Activated CD4-positive, alpha-beta T cell treated with anti-CD3 and anti-CD28 coated beads, Interleukin-2, amount 50 U/mL, for 1 hour (primary cell): ENCODE measurements at regions not wholly inside any gene's neighbourhood (a gene's known extent, or its start where the extent isn't known, plus 50 kb on each side); places are given as distances from the start of the nearest gene placed in this dataset.
"Not testable (repeated sequence)": the region's sequence is repeated elsewhere in the genome, so short reads cannot be mapped to it uniquely, and the experiment has no call there.

Experiments used
- DNase-seq: peaks from one replicate; pipeline ENCODE4 v3.0.0-alpha.2; 2020

DNA sequence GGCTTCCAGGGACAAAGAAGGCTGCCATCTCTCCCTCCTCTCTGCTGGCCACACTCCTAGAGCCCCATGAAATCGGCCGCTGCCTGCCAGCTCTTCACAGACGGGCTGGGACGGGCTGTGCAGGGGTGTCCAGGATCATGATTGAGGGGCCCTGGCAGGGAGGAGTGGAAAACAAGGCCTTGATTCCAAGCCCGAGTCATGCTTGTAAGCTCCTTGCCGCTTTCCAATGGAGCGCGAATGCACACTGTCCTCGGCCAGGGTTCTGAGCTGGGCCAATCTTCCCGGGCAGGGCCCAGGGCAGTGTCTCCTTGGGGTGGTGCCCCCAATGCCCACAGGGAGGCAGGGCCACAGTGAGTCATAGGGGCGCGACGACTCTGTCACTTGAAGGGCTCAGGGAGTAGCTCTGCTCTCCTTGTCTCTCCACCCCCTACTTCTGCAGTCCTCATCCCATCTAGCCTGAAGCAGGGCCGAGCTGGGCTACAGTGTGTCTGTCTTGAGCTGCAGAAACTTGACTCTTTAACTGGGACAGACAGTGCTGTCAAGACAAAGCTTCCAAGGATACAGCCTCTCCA lies 186.2 kb upstream of the SVIL start:
- DNase-seq: no peak

DNA sequence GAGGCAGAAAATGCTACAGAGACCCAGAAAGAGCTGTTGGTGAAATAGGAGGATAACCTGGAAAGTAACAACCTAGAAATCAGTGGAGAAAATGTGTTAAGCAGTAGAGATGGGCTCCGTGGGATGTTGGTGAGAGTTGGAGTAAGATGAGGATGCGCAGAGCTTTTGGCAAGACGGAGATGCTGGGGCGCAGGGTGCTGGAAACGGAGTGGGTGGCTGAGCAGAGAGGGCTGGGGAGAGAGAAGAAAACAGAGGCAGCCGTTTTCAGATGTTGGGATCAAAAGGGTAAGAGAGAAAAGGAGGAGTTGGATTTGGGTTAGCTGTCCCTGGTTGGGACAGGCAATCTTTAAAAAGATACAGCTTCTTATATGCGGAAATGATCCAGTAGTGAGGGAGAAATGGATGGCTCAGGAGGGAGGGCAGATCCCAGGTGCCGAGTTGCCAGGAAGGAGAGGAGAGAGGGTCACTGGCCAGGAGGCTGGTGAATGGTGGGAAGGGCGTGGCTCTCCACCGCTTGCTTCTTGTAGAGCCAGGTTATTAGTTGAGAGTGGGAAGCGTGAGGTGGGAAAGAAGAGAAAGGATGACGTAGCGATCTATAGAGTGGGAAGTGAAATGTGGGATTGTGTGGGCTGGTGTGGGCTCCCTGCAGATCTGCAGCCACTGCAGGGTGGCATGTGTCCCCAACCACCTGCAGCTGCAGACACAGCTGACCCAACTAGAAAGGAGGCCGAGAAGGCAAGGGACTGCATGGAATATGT lies 182.2 kb upstream of the SVIL start:
- no peak for DNase-seq

DNA sequence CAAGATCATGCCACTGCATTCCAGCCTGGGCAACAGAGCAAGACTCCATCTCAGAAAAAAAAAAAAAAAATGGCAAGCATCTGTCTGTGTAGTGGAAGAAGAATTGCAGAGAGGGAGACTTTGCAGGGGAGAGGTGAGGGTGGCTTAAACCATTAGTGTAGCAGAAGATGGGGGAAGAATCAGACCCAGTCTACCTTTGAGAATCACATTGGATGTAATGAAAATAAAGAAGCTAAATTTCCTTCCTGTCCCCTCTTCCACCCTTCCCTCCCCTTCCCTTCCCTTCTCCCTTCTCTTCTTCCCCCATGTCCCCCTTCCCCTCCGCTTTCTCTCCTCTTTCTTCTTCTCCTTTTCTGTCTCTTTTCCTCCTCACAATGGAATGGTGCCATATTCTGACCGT lies 180.8 kb upstream of the SVIL start:
- DNase-seq: no peak

DNA sequence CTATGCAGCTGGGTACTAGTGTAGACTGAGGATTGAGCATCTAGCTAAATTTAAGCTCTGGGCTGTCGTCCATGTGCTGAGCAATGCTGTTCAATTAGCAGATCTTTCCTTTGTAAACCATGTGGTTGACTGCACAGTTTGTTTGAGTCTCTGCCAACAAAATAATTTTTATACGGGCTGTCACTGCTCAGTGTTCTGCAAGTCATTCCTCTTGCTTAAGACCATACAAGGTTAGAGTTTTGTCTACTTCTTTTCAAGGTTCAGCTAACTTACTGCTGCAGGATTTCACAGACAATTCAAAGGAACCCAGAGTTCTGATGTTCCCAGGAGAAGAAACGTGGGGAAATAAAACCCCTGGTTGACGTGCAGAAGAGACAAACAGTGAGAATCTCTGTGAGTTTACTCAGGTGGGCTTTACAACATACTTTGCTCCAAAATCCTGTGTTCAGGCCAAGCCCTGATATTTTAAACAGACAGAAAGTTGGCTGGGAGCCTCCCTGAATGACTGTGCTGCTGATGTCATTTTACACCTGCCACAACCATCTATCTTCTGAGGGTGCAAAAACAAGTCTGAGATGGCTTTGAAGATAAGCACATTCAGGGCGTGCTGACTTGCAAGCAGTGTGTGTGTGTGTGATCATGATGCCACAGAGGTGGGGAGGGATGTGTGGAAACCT lies 177.1 kb upstream of the SVIL start:
- DNase-seq: no peak

DNA sequence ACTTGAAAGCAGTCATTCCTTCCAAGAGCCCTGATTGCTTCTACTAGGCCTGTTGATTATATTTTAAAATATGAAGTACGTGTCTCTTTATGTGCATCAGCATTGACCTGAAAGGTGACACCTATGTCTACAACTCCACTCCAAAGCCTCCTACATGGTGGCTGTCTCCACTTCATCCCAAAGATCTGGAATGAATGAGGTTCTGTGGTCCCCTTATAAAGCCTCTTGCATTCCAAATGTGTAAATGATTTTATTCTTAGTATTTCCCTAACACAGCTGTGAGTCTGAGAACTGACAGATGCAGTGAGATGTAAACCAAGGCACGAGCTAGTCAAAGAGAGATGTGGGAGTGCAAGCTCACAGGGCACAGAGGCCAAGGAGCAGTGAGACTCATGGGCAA lies 176.0 kb upstream of the SVIL start:
- DNase-seq: no peak

DNA sequence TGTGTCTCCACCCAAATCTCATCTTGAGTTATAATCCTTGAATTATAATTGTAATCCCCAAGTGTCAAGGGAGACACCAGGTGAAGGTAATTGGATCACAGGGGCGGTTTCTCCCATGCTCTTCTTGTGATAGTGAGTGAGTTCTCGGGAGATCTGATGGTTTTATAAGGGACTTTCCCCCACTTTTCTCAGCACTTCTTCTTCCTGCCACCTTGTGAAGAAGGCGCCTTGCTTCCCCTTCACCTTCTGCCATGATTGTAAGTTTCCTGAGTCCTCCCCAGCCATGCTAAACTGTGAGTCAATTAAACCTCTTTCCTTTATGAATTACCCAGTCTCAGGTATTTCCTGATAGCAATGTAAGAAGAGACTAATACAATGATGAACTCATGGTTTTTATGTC lies 175.5 kb upstream of the SVIL start:
- not testable (repeated sequence) for DNase-seq

DNA sequence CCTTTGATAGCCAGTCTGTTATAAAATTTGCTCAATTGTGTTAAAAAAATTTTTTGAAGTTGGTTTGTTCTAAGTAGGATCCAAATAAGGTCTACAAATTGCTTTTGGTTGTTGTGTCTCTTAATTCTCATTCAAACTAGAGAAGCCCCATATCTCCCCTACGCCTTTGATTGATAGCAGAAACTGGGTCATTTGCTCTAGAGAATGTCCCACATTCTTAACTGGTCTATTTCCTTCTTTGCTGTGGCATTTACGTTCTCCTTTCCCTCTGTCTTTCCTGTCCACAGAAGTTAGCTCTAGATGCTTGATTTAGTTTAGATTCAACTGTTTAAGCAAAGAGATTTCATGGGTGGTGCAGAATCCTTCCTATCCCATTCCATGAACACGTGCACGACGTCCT lies 174.6 kb upstream of the SVIL start:
- DNase-seq: no peak

DNA sequence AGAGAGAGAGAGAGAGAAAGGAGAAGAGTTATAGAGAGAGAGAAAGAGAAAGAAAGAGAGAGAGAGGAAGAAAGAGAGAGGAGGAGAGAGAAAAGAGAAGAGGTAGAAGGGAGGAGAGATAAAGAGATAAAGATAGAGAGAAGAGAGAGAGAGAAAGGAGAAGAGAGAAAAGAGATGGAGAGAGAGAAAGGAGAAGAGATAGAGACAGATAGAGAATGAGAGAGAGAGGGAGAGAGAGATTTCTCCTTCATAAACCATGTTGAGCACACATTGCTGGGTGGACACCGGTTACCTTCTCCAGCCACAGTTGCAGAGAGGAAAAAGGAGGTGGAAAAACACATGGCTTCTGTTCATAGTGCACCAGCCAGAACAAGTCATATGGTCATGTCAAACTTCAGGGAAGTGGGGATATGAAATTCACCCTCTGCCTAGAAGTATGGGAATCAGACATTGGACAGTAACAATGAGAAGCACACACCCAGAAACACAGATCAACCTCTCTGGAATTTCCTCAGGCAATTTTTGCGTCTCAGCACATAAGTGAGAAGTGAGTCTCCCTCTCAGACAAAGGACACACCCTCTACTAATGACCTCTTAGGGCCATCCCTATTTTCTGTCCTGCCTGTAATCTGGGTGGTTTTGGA lies 172.5 kb upstream of the SVIL start:
- DNase-seq: no peak

DNA sequence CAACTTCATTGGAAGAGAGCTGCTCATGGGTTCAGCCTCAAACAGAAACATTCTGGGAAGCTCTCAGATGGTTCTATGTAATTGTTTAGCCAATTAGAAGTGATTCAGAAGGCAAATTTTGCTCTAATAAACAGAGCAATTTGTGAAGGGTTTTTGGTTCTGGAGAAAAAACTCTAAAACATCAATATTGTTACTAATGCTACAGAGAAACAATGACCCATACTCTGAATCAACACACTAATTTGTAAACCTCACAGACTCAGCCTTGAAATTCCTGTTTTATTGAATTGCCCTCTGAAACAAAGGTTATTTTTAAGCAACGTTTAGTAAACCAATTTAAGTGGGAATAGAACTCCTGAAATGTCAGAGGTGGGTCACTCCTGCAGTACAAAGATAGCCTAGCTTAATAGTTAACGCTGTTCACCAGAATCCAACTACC lies 171.6 kb upstream of the SVIL start:
- DNase-seq: no peak

DNA sequence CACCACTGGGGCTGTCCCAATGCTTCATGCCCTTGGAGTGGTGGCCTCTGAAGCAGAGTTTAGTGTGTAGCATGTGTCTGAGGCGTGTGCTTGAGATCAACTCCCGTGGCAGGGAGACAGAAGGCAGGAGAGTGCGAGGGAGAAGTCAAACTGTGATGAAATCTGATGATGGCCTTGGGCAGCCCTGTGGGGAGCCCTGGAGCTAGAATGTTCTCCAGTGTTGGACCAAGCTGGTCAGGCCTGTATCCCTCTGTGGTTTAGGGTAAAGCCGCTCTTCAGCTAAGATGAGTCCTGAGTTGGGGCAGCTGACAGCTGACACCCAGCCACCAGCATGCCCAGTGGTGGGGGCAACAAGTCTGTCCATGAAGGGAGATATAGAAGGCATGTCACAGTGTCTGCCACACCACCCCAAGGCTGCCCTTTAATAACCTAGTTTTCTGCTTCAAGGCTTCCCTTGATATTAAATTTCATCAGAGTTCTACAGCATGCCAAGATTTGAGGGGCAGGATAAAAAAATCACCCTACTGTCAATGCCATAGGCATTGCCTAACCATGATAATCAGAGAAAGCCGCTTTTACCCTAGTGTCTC lies 170.5 kb upstream of the SVIL start:
- DNase-seq: no peak

DNA sequence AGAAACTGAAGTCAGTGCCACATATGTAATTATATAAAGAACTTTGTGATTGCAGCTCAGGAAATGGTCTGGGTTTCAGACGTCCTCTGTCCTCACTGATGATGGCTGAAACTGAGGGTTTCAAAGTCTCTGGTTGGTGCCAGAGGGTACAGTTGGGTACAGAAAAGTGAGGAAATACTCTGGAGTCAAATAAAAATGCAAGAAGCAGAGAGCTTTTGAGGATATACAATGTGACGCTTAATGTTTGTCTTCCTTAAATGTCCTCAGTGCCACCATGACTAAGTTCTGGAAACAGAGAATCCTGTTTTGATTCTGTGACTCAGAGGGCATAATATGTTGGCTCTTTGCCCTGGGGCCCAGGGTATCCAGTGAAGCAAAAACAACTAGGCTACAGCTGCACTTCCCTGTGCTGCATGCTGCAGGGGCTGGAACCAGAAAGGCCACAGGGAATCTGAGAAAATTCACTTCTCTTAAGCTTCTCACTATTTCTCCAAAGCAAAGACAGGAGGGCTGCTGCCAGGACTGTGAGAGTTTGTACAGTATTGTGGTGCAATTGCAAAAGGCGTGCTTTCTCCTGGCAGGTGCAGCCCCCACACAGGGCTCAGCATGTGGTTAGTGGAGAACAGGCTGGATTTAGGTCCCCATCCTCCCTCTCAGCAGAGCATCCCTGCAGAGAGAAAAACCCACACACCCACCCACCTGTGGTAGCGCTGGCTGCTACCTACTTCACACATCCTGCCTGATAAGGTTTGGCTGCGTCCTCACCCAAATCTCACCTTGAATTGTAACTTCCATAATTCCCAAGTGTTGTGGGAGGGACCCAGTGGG lies 169.5 kb upstream of the SVIL start:
- DNase-seq: no peak

DNA sequence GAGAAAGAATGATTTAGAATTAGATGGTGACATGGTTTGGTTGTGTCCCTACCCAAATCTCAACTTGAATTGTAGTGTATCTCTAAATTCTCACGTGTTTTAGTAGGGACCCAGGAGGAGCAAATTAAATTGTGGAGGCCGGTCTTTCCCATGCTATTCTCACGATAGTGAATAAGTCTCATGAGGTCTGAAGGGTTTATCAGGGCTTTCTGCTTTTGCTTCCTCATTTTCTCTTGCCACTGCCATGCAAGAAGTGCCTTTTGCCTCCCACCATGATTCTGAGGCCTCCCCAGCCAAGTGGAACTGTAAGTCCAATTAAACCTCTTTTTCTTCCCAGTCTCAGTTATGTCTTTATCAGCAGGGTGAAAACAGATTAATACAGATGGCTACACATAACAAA lies 167.4 kb upstream of the SVIL start:
- no peak for DNase-seq

DNA sequence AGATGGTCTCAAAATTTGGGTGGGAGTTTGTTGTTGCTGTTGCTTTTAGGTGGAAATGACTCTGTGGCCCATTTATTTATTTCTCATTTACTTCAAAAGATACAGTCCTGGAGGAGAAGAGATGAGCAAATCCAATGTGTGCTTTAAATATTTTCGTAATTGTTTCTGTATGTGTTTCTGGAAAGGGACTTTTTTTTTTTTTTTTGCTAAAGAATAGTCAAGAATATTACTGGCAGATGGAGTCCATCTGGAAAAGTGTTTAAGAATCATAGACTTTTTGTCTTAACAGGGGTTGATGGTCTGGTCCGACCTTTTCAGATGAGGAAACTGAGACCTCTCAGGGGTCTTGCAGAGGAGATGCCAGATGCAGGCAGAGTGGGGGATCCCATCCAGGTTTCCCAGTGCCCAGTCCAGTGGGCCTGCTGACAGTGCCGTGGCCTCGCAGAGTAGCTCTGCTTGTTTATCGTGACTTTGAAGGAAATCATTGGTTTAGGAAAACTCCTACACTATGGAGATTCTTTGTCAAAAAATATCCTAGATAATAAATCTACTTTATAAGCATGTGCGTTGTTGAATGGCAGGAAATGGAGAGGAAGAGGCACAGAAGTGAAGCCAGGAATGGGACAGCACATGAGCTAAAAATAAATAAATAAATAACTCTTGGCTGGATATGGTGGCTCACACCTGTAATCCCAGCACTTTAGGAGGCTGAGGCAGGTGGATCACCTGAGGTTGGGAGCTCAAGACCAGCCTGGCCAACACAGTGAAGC lies 164.3 kb upstream of the SVIL start:
- DNase-seq: no peak

DNA sequence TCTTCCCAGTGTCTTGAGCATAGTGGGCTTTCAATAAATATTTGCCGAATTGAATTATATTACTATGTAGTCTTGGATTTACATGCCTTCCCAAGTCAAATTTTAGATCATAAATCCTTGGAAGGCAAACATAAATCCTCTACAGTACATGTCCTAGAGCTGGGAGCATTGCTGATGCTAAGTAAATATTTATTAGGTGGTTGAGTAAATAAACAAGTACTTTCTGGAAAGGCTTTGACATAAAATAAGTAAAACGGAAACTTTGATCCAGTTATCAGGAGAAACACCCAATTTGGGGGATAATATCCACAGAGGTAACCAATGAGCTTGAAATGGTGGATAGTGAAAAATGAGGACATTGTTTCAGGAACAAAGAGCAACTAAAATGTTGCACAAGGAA lies 162.8 kb upstream of the SVIL start:
- no peak for DNase-seq

DNA sequence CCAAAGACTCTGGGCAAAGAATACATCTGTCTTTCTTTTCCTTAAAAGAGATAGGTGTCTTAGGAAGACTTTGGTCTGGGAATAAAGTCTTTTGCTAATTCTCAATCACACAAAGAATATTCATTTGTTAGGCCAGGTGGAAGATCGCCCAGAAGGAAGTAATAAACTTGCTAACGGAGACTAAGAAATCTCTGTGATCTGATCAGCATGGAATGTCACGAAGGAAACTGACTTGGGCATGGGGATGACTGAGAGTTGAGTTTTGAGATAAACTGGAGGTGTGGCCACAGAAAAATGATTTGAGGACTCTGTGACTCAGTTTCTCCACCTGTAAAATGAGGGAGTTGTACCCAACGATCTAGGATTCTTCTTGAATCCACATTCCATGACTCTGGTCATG lies 161.1 kb upstream of the SVIL start:
- DNase-seq: no peak

DNA sequence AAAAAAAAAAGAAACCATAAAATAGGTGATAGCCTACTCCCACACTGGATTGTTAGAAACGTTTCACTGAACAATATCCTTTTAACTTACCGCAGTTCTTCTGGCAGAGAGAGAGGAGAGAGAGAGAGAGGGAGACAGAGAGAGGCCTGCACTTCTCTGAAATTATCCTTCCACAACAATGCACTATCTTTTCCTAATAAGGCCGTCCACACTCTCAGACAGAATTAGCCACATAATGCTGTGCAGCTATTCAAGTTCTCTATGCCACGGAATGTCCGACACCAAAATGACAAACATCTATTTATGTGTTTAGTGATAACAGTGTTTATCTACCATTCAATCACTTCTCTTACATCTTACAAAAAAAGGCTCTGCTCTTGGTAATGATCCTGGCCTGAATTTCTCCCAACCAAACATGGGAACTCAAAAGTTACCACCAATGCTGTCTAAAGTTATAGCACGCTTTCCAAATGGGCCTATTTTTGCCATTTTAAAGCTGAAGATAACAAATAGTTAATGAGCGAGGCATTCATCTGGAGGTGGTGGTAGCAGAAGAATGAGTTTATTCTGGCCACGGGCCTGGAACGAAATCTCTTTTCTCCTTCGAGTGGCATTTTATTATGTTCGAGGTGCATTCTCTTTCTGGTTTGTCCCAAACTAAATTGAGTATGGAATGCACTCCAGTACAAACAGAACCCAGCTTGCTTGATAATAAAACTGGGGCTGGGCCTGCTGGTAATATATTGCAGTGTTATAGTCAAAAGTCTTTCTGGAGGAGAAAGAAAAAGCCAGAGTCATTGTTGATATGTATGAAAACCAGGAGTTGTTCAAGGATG lies 160.2 kb upstream of the SVIL start:
- DNase-seq: no peak

DNA sequence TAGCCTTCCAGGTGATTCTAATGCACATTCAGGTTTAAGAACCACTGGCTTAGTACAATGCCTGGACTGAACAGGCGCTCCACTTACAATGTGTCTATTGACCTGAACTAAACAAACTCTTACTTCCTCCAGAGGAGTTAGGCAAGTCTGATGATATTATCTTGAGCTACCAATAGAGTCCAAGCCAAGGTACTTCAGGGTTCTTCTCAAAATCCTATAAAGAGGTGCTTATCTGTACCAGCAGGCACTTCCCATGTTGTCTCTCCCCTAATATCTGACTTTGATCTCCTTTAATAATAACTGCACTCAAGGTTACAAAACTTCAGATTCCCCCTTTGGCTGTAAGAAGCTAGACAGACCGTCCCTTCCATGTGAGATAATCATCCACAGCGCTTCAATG lies 157.0 kb upstream of the SVIL start:
- DNase-seq: no peak

DNA sequence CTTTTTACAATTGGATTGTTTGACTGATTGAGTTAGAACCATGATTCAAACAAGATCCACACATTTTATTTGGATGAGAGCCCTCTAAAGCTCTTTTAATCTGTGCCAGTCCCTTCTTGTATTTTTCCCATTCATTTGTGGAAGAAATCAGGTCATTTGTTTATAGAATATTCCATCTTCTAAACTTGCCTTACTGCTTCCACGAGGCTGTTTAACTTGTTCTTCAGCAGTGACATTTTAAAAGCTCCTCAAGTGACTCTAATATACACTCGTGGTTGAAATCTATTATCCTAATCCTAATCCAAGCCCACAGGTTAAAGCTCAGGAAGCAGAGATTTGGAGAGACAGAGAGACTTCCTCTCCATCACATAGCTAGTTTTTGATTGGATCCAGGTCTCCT lies 155.4 kb upstream of the SVIL start:
- DNase-seq: no peak

DNA sequence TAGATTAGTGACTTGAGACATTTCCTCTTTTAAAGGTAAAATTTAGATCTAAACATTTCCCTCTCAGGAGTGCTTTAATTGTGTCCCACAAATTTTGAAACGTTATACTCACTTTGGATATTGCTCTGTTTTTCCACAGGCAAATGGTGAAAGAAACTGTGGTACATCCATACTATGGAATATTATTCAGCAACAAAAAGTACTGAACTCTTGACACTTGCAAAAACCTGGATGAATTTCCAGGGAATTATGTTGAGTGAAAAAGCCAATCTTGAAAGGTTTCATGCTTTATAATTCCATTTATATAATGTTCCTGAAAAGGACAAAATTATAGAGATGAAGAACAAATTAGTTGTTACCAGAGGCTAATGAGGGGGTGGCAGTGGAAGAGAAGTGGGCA lies 153.3 kb upstream of the SVIL start:
- no peak for DNase-seq

DNA sequence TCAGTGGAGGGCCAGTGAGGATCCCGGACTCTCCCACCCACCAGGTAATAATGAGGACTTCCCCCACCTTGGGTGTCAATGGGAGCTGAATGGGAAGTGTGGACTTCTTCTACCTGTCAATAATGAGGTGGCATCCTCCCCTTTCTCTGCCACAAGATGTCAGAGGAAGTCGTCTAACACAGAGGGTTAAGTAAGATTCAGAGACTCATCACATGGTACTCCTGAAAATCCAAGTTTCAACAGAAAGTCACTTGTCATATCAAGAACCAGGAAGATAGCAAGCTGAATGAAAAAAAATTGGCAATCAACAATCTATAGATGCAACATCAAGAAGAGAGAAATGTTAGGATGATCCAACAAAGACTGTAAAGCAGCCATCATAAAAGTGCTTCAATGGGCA lies 150.9 kb upstream of the SVIL start:
- no peak for DNase-seq
